ENCODE measurements at regions not wholly inside any gene's neighbourhood (a gene's known extent, or its start where the extent isn't known, plus 50 kb on each side); places are given as distances from the start of the nearest gene placed in this dataset.
"Not testable (repeated sequence)": the region's sequence is repeated elsewhere in the genome, so short reads cannot be mapped to it uniquely, and the experiment has no call there.

GRCh38 chrX:69431420-69431819 is 72.7 kb upstream of the NALF2 start:
- no peak for ATAC-seq

DNA sequence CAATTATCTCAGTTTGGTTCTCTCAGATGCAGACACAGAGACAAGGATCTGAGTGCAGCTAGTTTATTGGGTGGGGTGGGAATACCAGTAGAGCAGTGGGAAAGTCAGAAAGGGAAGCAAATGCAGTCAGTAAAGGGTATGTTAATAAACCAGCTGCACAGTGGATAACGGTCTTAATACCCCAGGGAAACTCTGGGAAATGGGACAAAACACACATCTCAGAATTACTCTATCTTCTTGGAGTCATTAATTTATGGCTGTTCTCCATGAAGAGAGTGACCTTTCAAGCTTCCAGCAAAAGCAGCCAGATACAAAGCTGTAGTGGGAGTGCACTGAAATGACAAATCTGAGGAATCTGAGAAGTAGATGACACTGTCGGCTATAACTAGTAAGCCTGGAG is 73.3 kb upstream of the NALF2 start:
- no peak for ATAC-seq

GRCh38 chrX:69429339-69430015 is 74.6 kb upstream of the NALF2 start:
- no peak for ATAC-seq

DNA sequence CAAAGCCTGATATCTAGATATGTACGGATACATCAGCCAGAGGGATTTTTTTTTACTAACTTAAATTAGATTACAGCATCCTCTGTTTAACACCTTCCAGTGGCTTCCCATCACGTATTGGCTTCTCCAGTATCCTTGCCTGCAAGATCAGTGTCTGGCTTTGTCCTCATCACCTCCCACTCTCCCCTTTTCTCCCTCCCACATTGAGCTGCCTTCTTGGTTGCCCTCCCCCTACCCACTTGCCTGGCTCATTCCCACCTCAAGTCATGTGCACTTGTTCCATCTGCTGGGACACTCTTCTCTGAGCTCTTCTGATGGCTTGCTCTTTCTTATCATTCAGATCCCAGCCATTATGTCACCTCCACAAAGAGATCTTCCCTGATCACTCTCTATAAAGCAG is 75.9 kb upstream of the NALF2 start:
- no peak for ATAC-seq

GRCh38 chrX:69424910-69425309 is 79.2 kb upstream of the NALF2 start:
- no peak for ATAC-seq

DNA sequence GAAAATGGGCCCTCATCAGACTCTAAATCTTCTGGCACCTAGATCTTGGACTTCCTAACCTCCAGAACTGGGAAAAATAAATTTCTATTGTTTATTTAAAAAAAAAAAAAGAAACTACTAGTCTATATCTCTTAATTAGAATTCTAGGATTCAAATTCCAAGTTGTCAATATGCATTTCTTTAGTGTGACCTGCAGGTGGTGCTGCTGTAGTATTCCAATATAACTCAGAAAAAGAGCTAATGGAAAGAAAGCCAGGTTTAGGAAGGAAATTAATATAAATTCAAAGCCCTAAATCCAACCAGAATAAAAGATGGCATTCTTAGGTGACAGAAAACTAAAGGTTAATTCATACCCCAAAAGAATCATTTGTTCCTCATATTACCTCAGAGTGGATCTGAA is 80.0 kb upstream of the NALF2 start:
- no peak for ATAC-seq

DNA sequence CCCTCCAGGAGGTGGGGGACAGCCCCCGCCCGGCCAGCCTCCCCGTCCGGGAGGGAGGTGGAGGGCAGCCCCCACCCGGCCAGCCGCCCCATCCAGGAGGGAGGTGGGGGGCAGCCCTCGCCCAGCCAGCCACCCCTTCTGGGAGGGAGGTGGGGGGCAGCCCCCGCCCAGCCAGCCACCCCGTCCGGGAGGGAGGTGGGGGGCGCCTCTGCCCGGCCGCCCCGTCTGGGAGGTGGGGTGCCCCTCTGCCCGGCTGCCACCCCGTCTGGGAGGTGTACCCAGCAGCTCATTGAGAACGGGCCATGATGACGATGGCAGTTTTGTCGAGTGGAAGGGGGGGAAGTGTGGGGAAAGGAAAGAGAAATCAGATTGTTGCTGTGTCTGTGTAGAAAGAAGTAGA is 81.9 kb upstream of the NALF2 start:
- not testable (repeated sequence) for ATAC-seq

GRCh38 chrX:69415698-69416097 is 88.4 kb upstream of the NALF2 start:
- no peak for ATAC-seq

- ATAC-seq, result no peak
These were observed 91.5 kb upstream of the NALF2 start for GRCh38 chrX:69412661-69413060.

DNA sequence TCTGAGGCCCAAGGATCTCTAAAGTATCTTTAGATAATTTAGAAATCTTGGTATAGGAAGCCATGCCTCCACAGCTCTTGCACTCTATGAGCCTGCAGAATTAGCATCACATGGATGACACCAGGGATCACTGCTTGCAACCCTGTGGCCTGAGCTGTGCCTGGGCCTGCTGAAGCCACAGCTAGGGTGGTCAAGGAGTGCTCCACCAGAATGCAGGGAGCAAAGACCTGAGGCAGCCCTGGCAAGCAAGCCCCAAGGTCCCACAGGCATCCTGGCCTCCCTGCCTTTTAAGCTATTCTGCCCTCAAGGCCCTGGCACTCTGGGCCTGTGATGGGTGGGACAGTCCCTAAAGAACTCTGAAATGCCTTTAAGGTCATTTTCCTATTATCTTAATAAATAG is 105.2 kb upstream of the NALF2 start:
- no peak for ATAC-seq

GRCh38 chrX:69396916-69397315 is 107.2 kb upstream of the NALF2 start:
- no peak for ATAC-seq

DNA sequence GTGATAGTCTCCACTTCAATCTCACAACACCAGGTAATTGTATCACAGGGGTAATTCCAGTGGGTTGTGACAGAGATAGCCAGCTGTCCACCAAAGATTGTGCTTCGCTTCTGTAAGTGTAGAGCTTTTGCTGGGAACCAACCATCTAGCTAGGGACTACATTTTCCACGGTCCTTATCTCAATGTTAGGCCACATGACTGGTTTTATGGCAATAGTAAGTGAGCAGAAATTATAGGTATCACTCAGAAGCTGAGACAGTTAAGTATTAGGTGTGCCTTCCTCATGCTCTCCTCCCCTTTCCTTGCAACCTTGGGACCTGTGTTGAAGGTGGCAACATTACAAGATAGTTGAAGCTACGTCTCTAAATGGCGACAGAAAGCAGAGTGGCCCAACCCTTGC is 108.8 kb upstream of the NALF2 start:
- no peak for ATAC-seq

DNA sequence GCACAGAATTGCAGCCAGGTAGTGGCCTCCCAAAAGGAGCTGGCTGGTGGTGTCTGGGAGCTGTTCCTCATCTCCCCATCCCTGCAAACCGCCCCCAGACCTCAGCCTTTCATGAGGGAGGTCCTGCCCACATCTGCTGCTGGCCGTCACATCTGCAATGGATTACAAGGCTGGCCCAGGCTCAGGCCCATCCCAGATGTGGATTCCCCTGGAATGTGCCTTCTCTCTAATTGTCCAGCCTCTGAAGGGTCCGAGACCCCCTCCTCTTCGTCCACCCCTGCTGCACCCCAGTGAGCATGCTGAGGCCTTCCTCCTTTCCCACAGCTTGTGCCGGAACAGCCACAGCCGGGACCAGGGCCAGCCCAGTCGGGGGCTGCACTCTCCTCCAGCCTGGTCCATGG is 115.0 kb upstream of the NALF2 start:
- ATAC-seq, result no peak

- no peak for ATAC-seq
These were observed 115.6 kb upstream of the NALF2 start for GRCh38 chrX:69388526-69388925.

GRCh38 chrX:69387567-69388487 is 116.3 kb upstream of the NALF2 start:
- ATAC-seq, result peak; percentile 62

DNA sequence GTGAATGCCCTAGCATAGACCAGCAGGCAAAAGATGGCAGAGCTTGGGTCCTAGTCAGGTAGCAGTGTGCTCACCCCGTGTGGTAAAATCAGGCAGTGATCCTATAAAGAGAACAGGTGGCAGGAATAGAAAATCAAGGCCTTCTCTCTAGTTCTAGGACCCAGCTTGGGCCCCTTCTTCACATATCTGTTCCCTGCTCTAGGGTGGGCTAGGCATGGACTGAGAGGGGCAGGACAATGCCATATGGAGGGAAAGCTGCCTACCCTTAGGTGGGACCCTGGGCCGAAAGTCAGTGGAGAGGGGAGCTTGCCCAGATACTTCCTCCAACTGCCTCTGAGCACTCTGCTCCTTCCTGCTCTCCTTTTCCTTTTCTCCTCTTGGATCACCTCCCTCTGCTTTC is 117.4 kb upstream of the NALF2 start:
- ATAC-seq, result no peak

GRCh38 chrX:69379412-69379811 is 124.7 kb upstream of the NALF2 start:
- no peak for ATAC-seq

DNA sequence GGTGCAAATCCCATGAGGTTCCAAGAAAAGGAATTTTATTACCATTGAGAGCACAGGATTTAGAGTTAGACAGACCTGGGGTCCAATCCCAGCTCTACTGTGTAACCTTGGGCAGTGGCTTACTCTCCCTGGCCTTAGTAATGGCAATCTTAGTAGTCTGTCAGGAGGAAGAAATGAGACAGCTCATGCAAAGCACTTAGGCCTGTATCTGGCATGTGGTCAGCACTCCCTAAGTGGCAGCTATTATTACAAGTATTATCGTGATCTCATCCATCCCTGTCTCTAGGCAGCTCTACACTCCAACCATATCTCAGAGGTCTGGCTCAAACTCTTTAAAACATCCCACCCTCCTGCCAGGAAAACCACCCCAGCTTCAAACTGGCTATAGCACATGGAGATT is 129.6 kb upstream of the NALF2 start:
- ATAC-seq, result no peak

DNA sequence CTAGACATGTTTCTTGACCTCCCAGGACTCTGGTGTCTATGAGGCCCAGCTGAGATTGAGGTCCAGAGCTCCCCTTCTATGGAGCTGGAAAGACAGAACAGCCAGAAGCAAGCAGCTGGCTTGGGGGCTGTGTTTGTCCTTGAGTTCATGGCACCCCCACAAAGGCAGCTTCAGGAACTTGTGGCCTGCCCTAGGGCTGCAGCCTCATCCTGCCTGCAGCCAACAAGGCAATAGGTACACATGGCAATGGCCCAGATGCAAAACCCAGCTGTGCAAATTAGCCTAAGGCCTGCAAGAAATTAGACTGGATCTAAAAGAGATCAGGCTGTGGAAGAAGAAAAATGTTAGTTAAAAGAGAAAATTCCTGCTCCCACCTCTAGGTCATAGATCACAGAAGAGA is 131.7 kb upstream of the NALF2 start:
- ATAC-seq, result no peak

GRCh38 chrX:69371159-69371558 is 133.0 kb upstream of the NALF2 start:
- ATAC-seq, result no peak

- ATAC-seq, result no peak
These were observed 134.1 kb upstream of the NALF2 start for GRCh38 chrX:69369999-69370398.

DNA sequence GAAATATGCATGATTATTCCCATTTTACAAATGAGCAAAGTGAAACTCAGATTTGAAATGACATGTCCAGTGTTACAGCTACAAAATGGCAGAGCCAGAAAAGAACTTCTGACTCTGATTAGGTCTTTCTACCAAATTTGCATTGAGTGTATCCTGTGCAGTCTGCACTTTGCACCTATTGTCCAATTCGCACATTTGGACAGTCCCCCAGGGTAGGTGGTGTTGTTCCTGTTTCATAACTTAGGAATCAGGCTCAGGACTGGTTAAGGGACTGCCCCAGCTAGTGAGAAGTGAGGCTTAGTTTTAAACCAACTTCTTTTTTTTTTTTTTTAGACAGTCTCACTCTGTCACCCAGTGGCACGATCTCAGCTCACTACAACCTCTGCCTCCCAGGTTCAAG is 137.9 kb upstream of the NALF2 start:
- no peak for ATAC-seq

GRCh38 chrX:69365755-69366154 is 138.4 kb upstream of the NALF2 start:
- ATAC-seq, result no peak

DNA sequence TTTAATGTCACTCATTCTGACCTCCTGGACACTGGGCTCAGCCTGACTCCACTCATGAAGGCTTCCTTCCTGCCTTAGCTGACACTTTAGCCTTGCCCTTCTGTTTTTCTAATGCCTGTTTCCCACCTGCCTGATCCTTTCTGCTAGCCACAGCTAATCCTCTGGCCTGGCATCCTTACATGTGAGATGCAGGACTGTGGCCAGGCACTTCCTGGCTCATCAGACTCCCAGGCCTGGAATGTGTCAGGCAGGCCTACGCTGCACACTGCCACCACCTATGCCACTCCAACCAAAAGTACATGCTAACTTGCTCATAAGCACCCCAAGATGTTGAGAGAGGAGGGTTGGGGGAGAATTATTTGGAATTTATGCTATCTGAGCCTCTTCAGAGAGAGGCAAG is 138.8 kb upstream of the NALF2 start:
- ATAC-seq, result no peak

All from esophagus mucosa (tissue), 1 donor.